Sciatic nerve (tissue), 2 donors: ENCODE measurements at regions not wholly inside any gene's neighbourhood (a gene's known extent, or its start where the extent isn't known, plus 50 kb on each side); places are given as distances from the start of the nearest gene placed in this dataset.

Experiments
- ATAC-seq: fragments of 200-7000 bp; cut with Tn5 transposase; one replicate; pipeline ENCODE4 v1.9.1; 2020; ENCODE audit warnings: mild to moderate bottlenecking, moderate library complexity
- DNase-seq: peaks from one replicate; pipeline ENCODE4 v3.0.0-alpha.2; 2020; ENCODE audit warnings: low spot score
- intact Hi-C: fragments of 100-400 bp; cut with DNase I; formaldehyde crosslinking; loops from one replicate; pipeline ENCODE4 v1.14.2; 2022
- donor health status: DM: no; HTN: no; CAD: no.
- donor health status: DM: no; HTN: no; CAD: no.

- DNase-seq (no peak), ATAC-seq (no peak)
- intact Hi-C loops = no loop called here
Measured at GRCh38 chr22:27111796-27112672, 454.6 kb downstream of the MIAT start.

DNA sequence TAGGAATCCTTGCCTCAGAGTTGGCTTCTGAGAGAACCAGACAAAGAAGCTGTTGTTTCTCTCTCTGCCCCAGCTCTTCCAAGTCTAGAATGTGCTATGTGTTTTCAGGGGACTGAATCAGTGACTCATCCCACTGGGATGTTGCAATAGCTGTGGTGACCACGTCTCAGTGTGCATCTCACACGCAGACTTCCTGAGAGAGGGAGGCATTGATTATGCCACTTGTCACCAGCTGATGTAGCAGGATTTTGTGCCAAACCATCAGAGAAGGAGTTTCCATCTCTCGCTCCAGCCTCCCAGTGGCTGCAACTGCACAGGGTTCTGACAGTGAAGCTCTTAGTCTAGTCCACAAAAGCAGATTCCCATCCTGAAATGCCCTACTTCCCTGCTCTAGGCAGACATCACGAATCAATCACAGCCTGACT lies 455.8 kb downstream of the MIAT start:
- ATAC-seq (peak; percentile 66), DNase-seq (no peak)
- intact Hi-C loops = no loop called here

DNA sequence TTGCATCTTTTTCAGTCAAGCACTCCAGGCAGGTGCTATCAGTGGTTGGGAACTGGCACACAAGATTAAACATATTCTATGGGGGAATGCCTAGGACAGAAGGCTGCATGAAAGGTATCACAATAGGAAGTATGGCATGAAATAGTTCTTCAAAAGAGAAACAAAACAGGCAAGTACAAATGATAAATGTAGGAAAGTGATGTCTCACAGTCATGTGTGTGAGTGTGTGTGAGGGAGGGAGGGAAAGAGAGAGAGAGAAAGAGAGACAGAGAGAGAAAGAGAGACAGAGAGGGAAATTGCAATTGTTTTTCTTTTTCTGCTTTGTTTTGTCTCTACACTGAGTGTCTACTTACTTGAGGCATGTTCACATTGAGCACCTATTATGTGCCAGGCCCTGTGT lies 456.3 kb downstream of the MIAT start:
- intact Hi-C loops = no loop called here
- DNase-seq (no peak), ATAC-seq (no peak)

- no peak for ATAC-seq
- DNase-seq = no peak
- intact Hi-C loops = no loop called here
Measured at GRCh38 chr22:27114186-27114585, 456.8 kb downstream of the MIAT start.

GRCh38 chr22:27115410-27115809 lies 458.0 kb downstream of the MIAT start:
- intact Hi-C loops = no loop called here
- DNase-seq (no peak), ATAC-seq (no peak)

GRCh38 chr22:27115816-27116256 lies 458.4 kb downstream of the MIAT start:
- no peak for DNase-seq
- intact Hi-C loops = no loop called here
- no peak for ATAC-seq

DNA sequence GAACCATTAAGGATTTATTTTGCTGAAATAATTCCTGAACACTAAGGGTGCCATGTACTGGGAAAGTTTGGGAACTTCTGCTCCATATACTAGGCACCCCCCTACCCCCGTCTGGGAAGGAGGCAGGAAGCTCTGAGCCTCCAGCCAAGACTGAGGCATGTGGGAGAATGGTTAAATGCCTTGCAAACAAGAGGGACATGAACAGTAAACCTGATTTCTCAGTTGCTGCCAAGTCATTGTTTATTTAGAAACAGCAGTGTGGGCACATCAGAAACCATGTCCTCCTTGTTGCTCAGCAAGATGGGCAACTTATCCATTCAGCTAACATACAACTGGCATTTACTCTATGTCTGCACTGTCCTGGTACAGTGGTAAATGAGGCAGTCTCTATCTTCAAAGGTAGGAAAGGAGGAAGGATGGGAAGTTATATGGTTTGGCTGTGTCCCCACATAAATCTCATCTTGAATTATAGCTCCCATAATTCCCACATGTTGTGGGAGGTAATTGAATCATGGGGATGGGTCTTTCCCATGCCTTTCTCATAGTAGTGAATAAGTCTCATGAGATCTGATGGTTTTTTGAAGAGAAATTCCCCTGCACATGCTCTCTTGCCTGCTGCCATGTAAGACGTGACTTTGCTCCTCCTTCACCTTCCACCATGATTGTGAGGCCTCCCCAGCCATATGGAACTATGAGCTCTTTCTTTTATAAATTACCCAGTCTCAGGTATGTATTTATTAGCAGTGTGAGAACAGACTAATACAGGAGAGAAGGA lies 459.1 kb downstream of the MIAT start:
- DNase-seq (no peak), ATAC-seq (no peak)
- intact Hi-C loops = no loop called here

DNA sequence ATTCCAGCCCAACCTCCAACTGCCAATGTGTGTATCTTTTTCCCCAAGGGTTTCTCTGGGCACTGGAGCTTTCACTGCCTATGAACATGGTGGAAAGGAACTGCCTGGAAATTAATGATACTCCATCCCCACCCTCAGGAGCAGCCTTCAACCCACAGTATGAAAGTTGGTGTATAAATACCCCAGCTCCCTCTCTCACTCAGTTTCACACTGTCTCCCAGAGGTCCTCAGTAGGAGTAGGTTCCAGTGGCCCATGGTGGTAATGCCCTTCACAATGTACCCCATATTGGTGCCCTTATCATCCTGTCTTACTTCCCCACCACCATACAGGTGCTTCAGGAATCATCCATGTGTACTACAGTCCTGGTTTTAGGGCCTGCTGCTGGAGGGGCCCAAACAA lies 462.6 kb downstream of the MIAT start:
- DNase-seq (no peak), ATAC-seq (no peak)
- intact Hi-C loops = no loop called here

DNA sequence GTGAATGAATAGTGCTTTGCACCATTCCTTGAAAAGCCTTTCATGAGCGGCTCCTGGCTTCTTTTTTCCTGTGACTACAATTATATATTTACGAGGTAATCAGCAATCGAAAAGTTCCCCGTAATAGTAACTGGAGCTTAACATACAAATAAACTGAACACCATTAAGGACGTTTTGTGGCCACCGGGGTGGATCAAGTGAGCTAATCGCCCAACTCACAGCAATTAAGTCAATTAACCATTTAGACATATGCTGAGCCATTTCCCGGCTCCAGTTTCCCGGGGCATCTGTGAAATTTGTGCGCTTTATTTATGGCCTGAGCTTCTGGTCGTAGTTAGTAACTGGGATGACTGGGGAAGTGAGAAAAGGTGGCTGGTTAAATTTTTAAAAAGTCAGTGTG lies 465.2 kb downstream of the MIAT start:
- DNase-seq (no peak), ATAC-seq (no peak)
- intact Hi-C loops = no loop called here

DNA sequence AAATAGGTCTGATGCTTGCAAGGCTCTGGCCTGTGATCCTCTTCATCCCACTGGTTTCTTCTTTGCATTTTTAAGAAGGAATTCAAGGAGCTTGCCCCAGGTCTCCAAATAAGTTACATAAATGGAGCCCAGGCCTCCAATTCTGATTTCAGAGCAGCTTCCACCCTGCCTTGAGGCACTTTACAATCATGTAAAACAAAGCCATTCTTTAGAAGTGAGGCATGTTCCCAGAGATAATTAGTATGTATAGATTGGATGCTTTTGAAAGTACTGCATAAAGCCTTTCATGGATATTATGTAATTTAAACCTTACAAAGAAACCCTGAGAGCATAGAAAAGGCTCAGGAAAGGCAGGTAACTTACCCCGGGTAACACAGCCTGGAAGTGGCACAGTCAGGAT lies 466.5 kb downstream of the MIAT start:
- ATAC-seq = no peak
- intact Hi-C loops = no loop called here
- DNase-seq = no peak

- intact Hi-C loops = no loop called here
- ATAC-seq (peak; percentile 84), DNase-seq (no peak)
Measured at GRCh38 chr22:27124351-27124966, 467.1 kb downstream of the MIAT start.

DNA sequence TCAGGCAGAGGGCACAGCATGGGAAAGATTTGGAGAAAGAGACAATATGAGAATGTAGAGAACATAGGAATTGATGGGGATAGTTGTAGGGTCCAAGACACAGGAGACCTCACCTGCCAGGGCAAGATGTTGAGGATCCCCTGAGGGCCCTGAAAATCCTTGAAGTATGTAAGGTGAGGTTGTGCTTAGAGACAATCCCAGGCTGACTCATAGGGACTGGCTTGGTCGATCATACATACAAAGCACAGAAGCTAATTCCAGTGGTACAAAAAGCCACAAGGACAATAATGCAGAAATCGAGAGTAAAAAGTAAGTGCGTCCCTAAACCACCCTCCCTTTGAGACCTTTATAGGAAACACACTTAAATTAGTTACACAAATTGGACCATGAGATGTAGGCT lies 468.2 kb downstream of the MIAT start:
- DNase-seq (no peak), ATAC-seq (no peak)
- intact Hi-C loops = no loop called here

DNA sequence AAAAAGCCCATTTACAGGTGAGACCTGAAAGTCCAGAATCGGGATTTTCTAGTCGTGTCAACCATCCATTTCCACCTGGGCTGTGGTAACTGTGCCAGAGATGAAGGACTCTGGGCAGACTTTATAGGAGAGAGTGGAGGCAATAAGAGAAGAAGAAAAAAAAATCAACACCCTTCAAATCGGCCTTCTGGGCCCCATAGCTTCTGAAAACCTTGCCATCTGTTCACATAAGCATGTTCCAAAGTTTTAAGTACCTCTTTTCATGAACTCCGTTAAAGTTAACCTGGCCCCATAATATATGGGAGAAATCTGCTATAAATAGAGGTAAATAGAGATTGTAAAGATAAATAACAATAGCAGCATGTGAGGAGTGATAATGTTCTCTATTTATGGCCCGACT lies 470.5 kb downstream of the MIAT start:
- ATAC-seq (no peak), DNase-seq (no peak)
- intact Hi-C loops = no loop called here

DNA sequence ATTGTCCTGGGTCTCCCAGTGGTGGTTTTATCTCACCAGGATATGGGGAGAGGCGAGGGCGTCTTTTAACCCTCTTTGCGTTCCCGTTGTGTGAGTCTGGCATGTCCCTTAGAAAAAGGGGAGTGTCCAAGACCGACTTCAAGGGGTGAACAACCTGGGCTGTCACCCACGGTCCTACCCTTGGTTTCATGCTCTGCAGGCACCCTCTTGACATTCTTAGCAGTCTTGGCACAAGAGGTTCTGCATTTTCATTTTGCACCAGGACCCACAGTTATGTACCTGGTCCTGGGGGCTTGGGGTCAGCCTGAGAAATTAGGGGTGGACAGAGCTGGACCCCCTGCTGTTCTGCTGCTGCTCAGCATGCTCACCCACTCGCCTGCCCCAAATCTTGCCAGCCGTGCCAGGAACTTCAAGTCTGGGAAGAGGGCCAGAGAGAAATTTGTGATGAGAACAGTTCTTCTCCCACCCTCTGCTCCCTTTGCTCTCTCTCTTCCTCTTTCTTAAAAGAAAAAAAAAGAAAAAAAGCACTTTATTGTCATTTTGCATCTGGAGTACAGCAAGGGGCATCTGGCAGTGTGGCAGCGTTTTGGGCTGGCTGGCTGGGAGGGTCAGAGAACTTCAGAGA lies 471.2 kb downstream of the MIAT start:
- intact Hi-C loops = no loop called here
- ATAC-seq = no peak

DNA sequence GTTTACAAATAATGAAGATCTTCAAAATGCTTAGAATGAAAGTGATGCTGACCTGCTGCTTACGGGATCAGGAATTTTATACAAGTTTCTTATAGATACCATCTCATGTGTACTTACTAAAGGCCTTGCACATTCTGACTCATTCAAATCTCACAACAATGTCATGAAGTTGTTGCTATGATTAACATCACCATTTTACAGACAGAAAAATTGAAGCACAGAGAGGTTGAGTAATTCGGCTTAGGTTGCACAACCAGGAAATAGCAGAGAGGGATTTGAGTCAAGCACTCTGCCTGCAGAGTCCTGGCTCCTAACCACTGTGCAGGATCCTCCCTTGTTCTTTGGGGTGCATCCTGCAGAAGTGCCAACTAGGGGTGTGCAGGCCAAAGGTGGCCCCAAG lies 471.9 kb downstream of the MIAT start:
- DNase-seq (no peak), ATAC-seq (no peak)
- intact Hi-C loops = no loop called here

More for the DNA sequence above, 471.2 kb downstream of the MIAT start:
- no peak for DNase-seq

GRCh38 chr22:27130906-27131305 lies 473.5 kb downstream of the MIAT start:
- DNase-seq (no peak), ATAC-seq (no peak)
- intact Hi-C loops = no loop called here

DNA sequence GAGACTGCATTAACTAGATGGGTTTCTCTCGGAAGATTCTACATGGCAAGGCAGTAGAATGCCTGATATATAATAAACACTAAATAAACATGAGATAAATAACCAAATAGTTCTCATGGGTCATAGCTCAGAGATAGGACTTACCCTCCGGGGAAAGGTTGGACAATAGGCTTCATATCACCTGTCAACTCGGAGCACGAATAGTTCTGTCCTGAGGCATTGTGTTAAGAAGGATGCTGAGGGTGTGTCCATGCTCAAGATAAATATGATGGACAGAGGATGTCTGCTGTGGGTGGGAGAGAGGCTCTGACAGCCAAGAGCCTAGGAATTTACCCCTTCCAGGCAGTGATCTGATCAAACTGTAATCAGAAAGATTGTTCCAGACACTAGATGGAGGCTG lies 474.0 kb downstream of the MIAT start:
- ATAC-seq (no peak), DNase-seq (no peak)
- intact Hi-C loops = no loop called here

- ATAC-seq (no peak), DNase-seq (no peak)
- intact Hi-C loops = no loop called here
Measured at GRCh38 chr22:27132400-27132799, 475.0 kb downstream of the MIAT start.

DNA sequence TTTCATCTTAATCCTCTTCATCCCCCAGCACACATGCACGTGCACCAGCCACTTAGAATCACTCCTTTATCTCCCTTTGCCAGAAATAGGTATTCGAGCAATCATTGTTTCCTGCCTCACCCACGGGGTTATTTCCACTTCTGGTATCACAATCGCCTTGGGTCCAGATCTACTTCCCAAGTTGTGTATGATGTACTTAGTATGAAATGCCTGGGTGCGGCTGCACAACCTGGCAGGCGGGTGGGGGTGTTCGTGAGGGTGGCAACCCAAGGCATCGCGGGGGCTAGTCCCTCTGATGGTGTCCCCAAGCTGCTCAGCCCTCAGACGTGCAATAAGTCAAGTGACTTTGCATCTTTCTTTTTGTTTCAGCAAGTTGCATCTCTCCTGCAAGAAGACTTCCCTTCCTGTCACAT lies 475.6 kb downstream of the MIAT start:
- ATAC-seq = no peak

More for the DNA sequence above, 475.6 kb downstream of the MIAT start:
- intact Hi-C loops = no loop called here
- no peak for DNase-seq
